Activated CD4-positive, alpha-beta T cell treated with anti-CD3 and anti-CD28 coated beads for 48 hours (primary cell): ENCODE measurements at regions not wholly inside any gene's neighbourhood (a gene's known extent, or its start where the extent isn't known, plus 50 kb on each side); places are given as distances from the start of the nearest gene placed in this dataset.

Experiments
- DNase-seq: peaks from one replicate; pipeline ENCODE4 v3.0.0-alpha.2; 2020

- DNase-seq: no peak
Measured at GRCh38 chr5:175388531-175388930, 55.5 kb downstream of the DRD1 start.

- no peak for DNase-seq
Measured at GRCh38 chr5:175387144-175387543, 56.8 kb downstream of the DRD1 start.

GRCh38 chr5:175386526-175386925 is 57.5 kb downstream of the DRD1 start:
- no peak for DNase-seq

GRCh38 chr5:175385691-175386362 is 58.2 kb downstream of the DRD1 start:
- DNase-seq: no peak

- no peak for DNase-seq
Measured at GRCh38 chr5:175384724-175385552, 59.0 kb downstream of the DRD1 start.

- DNase-seq: no peak
Measured at GRCh38 chr5:175383350-175383749, 60.6 kb downstream of the DRD1 start.

- no peak for DNase-seq
Measured at GRCh38 chr5:175382171-175382570, 61.8 kb downstream of the DRD1 start.

- DNase-seq: no peak
Measured at GRCh38 chr5:175381130-175381529, 62.9 kb downstream of the DRD1 start.

- DNase-seq: no peak
Measured at GRCh38 chr5:175380701-175381100, 63.3 kb downstream of the DRD1 start.

GRCh38 chr5:175379867-175380266 is 64.1 kb downstream of the DRD1 start:
- no peak for DNase-seq

GRCh38 chr5:175378444-175379028 is 65.4 kb downstream of the DRD1 start:
- DNase-seq: no peak

- DNase-seq: no peak
Measured at GRCh38 chr5:175377816-175378215, 66.2 kb downstream of the DRD1 start.

- DNase-seq: no peak
Measured at GRCh38 chr5:175374166-175374875, 69.7 kb downstream of the DRD1 start.

- no peak for DNase-seq
Measured at GRCh38 chr5:175365866-175366265, 78.1 kb downstream of the DRD1 start.

GRCh38 chr5:175363300-175363699 is 80.7 kb downstream of the DRD1 start:
- no peak for DNase-seq

GRCh38 chr5:175357995-175358394 is 86.0 kb downstream of the DRD1 start:
- no peak for DNase-seq

- DNase-seq: no peak
Measured at GRCh38 chr5:175356428-175356827, 87.6 kb downstream of the DRD1 start.

GRCh38 chr5:175354964-175355363 is 89.0 kb downstream of the DRD1 start:
- DNase-seq: no peak

- no peak for DNase-seq
Measured at GRCh38 chr5:175353926-175354325, 90.1 kb downstream of the DRD1 start.

GRCh38 chr5:175351897-175352590 is 91.9 kb downstream of the DRD1 start:
- DNase-seq: no peak

- DNase-seq: peak; percentile 4
Measured at GRCh38 chr5:175351126-175351525, 92.9 kb downstream of the DRD1 start.

GRCh38 chr5:175347931-175348330 is 96.1 kb downstream of the DRD1 start:
- no peak for DNase-seq

- DNase-seq: no peak
Measured at GRCh38 chr5:175347027-175347426, 97.0 kb downstream of the DRD1 start.
